ENCODE measurements at regions not wholly inside any gene's neighbourhood (a gene's known extent, or its start where the extent isn't known, plus 50 kb on each side); places are given as distances from the start of the nearest gene placed in this dataset.

DNA sequence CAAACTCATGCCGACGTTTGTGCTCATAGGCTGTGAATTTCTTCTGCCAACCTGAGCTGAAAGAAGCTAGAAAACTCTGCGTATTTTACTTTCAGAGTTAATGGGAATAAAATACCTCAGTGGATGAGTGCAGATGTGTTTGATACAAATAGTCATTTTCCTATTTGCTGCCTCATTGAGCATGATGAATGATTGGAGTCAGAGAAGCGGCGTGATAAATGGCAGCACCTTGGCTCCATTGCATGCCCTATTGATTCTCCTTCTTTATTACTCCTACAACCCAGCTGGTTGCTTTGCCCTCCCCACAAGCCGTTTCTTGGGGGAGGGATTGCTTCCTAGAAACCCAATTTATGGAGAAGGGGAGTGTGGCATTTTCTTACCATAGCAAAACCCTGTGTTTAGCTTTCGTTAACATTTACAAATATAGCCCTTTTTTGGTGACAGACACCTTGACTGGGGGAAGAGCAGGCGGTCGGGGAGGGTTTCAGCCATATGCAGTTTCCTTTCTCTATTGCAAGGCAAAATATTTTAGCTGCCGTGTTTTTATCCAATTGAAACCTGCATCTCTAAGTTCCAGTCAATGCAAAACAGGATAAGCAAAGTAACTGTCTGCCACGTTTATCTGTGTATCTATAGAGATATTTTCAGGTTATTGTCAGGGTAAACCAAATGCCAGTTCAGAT is 93.1 kb upstream of the TBCA start:
- DNase-seq (no peak), ATAC-seq (no peak)
- H3K27ac ChIP-seq, result no peak overlapping the region
- no peaks in the 10 kb centered on the region for H3K4me1 ChIP-seq
- TF ChIP-seq POLR2A (IDR thresholded peaks at IDR 0.05), result no peak
- TF ChIP-seq, protein P1, sequence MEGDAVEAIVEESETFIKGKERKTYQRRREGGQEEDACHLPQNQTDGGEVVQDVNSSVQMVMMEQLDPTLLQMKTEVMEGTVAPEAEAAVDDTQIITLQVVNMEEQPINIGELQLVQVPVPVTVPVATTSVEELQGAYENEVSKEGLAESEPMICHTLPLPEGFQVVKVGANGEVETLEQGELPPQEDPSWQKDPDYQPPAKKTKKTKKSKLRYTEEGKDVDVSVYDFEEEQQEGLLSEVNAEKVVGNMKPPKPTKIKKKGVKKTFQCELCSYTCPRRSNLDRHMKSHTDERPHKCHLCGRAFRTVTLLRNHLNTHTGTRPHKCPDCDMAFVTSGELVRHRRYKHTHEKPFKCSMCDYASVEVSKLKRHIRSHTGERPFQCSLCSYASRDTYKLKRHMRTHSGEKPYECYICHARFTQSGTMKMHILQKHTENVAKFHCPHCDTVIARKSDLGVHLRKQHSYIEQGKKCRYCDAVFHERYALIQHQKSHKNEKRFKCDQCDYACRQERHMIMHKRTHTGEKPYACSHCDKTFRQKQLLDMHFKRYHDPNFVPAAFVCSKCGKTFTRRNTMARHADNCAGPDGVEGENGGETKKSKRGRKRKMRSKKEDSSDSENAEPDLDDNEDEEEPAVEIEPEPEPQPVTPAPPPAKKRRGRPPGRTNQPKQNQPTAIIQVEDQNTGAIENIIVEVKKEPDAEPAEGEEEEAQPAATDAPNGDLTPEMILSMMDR (IDR thresholded peaks at IDR 0.05), result no peak
- H3K4me3 ChIP-seq, result no peak overlapping the region
- no peaks in the 10 kb centered on the region for H3K36me3 ChIP-seq
- no peaks in the 10 kb centered on the region for H3K9me3 ChIP-seq
- WGBS, 4 donors, result 78 to 89% (median 84%) methylated on average over 11 of the region's 11 CpGs
- intact Hi-C loops (cut with DNase I), result no loop called here
- H3K27me3 ChIP-seq, result peaks cover 0 to 7% (median 0%) of the 10 kb centered on the region in 9 donors

DNA sequence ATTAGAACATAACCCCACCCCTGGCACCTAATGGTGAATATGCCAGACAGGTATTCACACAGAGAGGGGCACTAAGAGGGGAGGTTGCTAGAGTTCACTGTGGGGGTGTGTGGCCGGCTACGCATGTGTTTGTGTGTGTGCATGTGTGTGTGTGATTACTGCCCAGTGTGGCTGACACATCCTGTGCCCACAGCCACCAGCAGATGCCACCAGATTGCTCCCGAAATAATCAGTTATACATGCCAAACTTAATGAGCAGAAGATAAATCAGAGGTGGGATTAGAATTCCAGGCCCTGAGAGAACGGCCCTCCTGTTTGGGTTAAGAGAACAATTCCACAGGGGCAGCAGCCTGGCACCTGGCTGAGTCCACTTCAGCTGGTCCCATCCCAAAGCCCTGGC is 91.8 kb upstream of the TBCA start:
- 66 to 75% (median 71%) methylated on average over 4 of the region's 4 CpGs for WGBS, 4 donors
- peaks cover 0 to 7% (median 0%) of the 10 kb centered on the region in 9 donors for H3K27me3 ChIP-seq
- TF ChIP-seq POLR2A (IDR thresholded peaks at IDR 0.05), result no peak
- TF ChIP-seq, protein P1 (IDR thresholded peaks at IDR 0.05), result no peak
- no peak for ATAC-seq
- no peaks in the 10 kb centered on the region for H3K4me1 ChIP-seq
- no peaks in the 10 kb centered on the region for H3K9me3 ChIP-seq
- H3K36me3 ChIP-seq, result no peaks in the 10 kb centered on the region
- intact Hi-C loops (cut with DNase I), result no loop called here
- no peak for DNase-seq
- no peak overlapping the region for H3K27ac ChIP-seq
- H3K4me3 ChIP-seq, result no peak overlapping the region

DNA sequence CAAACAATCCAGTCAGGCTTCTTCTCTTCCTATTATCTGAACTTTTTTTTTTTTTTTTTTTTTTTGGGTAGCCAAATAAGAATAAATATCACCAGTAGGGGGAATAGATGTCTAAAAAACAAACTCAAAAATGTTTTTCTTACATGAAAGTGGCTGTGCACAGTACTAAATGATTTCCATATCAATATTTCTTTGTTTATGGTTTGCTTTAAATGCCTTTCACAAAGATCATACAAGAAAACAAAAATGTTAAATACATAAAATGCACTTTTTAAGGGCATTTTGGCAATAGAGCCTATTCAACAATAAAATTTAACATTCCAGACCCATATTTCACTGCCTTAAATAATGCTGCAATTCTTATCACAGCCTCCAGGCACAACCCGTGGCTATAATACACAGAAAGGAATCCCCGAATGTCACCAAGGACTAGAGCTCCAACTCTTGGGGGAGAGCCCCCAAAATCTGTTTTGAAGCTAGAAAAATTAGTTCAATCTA is 91.1 kb upstream of the TBCA start:
- WGBS, 4 donors, result 37 to 46% (median 39%) methylated on average over 2 of the region's 2 CpGs
- Histone ChIP-seq H3K4me3 (no peak overlapping the region), H3K36me3 (no peaks in the 10 kb centered on the region), H3K27me3 (peaks cover 0 to 7% (median 0%) of the 10 kb centered on the region in 9 donors), H3K4me1 (no peaks in the 10 kb centered on the region), H3K9me3 (no peaks in the 10 kb centered on the region), H3K27ac (no peak overlapping the region)
- ATAC-seq (no peak), DNase-seq (no peak)
- intact Hi-C loops (cut with DNase I), result no loop called here
- no peak for TF ChIP-seq POLR2A (IDR thresholded peaks at IDR 0.05)
- TF ChIP-seq, protein P1 (IDR thresholded peaks at IDR 0.05), result peak in 6 of 12 donors; percentile 9 to 17 (median 13)

DNA sequence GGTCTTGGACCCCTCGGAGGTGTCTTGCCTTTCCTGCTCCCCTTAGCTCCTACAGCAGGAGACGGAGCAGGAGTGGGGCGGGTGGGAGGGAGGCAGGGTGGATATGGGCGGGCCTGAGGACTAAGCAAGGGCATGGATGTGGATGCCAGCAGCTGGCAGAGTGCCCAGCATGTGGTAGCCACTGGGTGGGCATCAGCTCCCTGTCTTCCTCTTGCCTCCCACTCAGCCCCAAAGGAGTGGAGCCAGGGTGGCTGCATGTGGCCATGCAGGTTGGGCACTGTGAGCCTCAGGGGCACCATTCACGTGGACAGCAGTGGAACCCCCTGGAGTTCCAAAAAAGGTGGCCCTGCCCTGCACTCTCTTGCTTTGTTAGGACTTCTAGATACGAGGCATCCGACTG is 90.1 kb upstream of the TBCA start:
- Histone ChIP-seq H3K27me3 (peaks cover 0 to 7% (median 0%) of the 10 kb centered on the region in 9 donors), H3K4me1 (no peaks in the 10 kb centered on the region), H3K9me3 (no peaks in the 10 kb centered on the region), H3K4me3 (no peak overlapping the region), H3K27ac (no peak overlapping the region), H3K36me3 (no peaks in the 10 kb centered on the region)
- DNase-seq (no peak), ATAC-seq (no peak)
- TF ChIP-seq POLR2A (IDR thresholded peaks at IDR 0.05), result no peak
- TF ChIP-seq, protein P1 (IDR thresholded peaks at IDR 0.05), result no peak
- intact Hi-C loops (cut with DNase I), result no loop called here
- WGBS, 4 donors, result 81 to 86% (median 84%) methylated on average over 6 to 7 of the region's 7 CpGs

Measured in heart left ventricle (tissue), 16 donors.